ENCODE measurements at regions not wholly inside any gene's neighbourhood (a gene's known extent, or its start where the extent isn't known, plus 50 kb on each side); places are given as distances from the start of the nearest gene placed in this dataset.

- no peak for DNase-seq
These were observed 209.3 kb upstream of the FOXN3 start for GRCh38 chr14:89626233-89626806.

GRCh38 chr14:89625731-89626232, 208.7 kb upstream of the FOXN3 start:
- no peak for DNase-seq

- DNase-seq: no peak
These were observed 208.2 kb upstream of the FOXN3 start for GRCh38 chr14:89625244-89625713.

GRCh38 chr14:89624500-89625156, 207.6 kb upstream of the FOXN3 start:
- DNase-seq: no peak

- DNase-seq: no peak
These were observed 205.0 kb upstream of the FOXN3 start for GRCh38 chr14:89621791-89622638.

- peak; percentile 70 for DNase-seq
These were observed 204.0 kb upstream of the FOXN3 start for GRCh38 chr14:89621009-89621421.

GRCh38 chr14:89620436-89620835, 203.4 kb upstream of the FOXN3 start:
- DNase-seq: no peak

GRCh38 chr14:89619596-89619995, 202.6 kb upstream of the FOXN3 start:
- DNase-seq: no peak

GRCh38 chr14:89618811-89619551, 201.9 kb upstream of the FOXN3 start:
- DNase-seq: peak; percentile 76

- no peak for DNase-seq
These were observed 201.3 kb upstream of the FOXN3 start for GRCh38 chr14:89618330-89618708.

- no peak for DNase-seq
These were observed 200.7 kb upstream of the FOXN3 start for GRCh38 chr14:89617481-89618329.

- DNase-seq: no peak
These were observed 199.9 kb upstream of the FOXN3 start for GRCh38 chr14:89616852-89617341.

GRCh38 chr14:89616425-89616824, 199.4 kb upstream of the FOXN3 start:
- DNase-seq: no peak

GRCh38 chr14:89615421-89615820, 198.4 kb upstream of the FOXN3 start:
- no peak for DNase-seq

GRCh38 chr14:89614009-89614691, 197.1 kb upstream of the FOXN3 start:
- DNase-seq: no peak

GRCh38 chr14:89613260-89614008, 196.4 kb upstream of the FOXN3 start:
- DNase-seq: no peak

GRCh38 chr14:89609500-89610100, 192.6 kb upstream of the FOXN3 start:
- no peak for DNase-seq

- no peak for DNase-seq
These were observed 190.4 kb upstream of the FOXN3 start for GRCh38 chr14:89607453-89607852.

GRCh38 chr14:89603938-89604480, 187.0 kb upstream of the FOXN3 start:
- DNase-seq: no peak

All from stimulated activated CD8-positive, alpha-beta memory T cell treated with anti-CD3 and anti-CD28 coated beads, Interleukin-4, amount 100 ng/mL, for 48 hours (primary cell).